H9 (cell line): ENCODE measurements at regions not wholly inside any gene's neighbourhood (a gene's known extent, or its start where the extent isn't known, plus 50 kb on each side); places are given as distances from the start of the nearest gene placed in this dataset.

ENCODE experiments used
- DNase-seq: peaks from one replicate; pipeline ENCODE4 v3.0.0-alpha.2; 2017
- H2AFZ ChIP-seq: one replicate; pipeline ENCODE4 v1.6.1; 2013; ENCODE audit warnings: mild to moderate bottlenecking, low read length, control low read depth, moderate library complexity
- H2AK5ac ChIP-seq: 2 replicates; pipeline ENCODE4 v1.6.1; 2013; ENCODE audit warnings: low read length, control low read depth, mixed read lengths; ENCODE audit not compliant: insufficient read length
- H2BK120ac ChIP-seq: one replicate; pipeline ENCODE4 v1.6.1; 2013; ENCODE audit warnings: low read depth, mild to moderate bottlenecking, low read length, control low read depth, inconsistent platforms; ENCODE audit not compliant: poor library complexity, severe bottlenecking
- H2BK12ac ChIP-seq: 2 replicates; pipeline ENCODE4 v1.6.1; 2013; ENCODE audit warnings: low read length, control low read depth, mixed read lengths, low read depth; ENCODE audit not compliant: insufficient read length
- H2BK15ac ChIP-seq: 2 replicates; pipeline ENCODE4 v1.6.1; 2013; ENCODE audit warnings: low read depth, low read length, control low read depth
- H2BK20ac ChIP-seq: one replicate; pipeline ENCODE4 v1.6.1; 2013; ENCODE audit warnings: low read depth, mild to moderate bottlenecking, low read length, control low read depth, inconsistent platforms; ENCODE audit not compliant: poor library complexity, severe bottlenecking
- H2BK5ac ChIP-seq: 2 replicates; pipeline ENCODE4 v1.6.1; 2013; ENCODE audit warnings: low read length, control low read depth, mixed read lengths; ENCODE audit not compliant: insufficient read length
- H3K14ac ChIP-seq: 2 replicates; pipeline ENCODE4 v1.6.1; 2013; ENCODE audit warnings: low read length, control low read depth; ENCODE audit not compliant: insufficient read depth
- H3K18ac ChIP-seq: 2 replicates; pipeline ENCODE4 v1.6.1; 2013; ENCODE audit warnings: low read depth, mild to moderate bottlenecking, mixed read lengths, low read length, control low read depth; ENCODE audit not compliant: insufficient read length
- H3K23ac ChIP-seq: 2 replicates; pipeline ENCODE4 v1.6.1; 2013; ENCODE audit warnings: low read length, control low read depth, mixed read lengths, low read depth; ENCODE audit not compliant: insufficient read length
- H3K23me2 ChIP-seq: 2 replicates; pipeline ENCODE4 v1.6.1; 2013; ENCODE audit warnings: low read depth, mild to moderate bottlenecking, mixed read lengths, low read length, control low read depth; ENCODE audit not compliant: insufficient read length, poor library complexity, severe bottlenecking
- H3K27ac ChIP-seq: 2 replicates; pipeline ENCODE4 v1.5.1; 2013; ENCODE audit warnings: low read length, control low read depth, mixed read lengths, low read depth; ENCODE audit not compliant: insufficient read length
- H3K27me3 ChIP-seq: 2 replicates; pipeline ENCODE4 v1.6.1; 2013; ENCODE audit warnings: low read length, control low read depth, inconsistent platforms; ENCODE audit not compliant: insufficient read depth
- H3K4ac ChIP-seq: 2 replicates; pipeline ENCODE4 v1.6.1; 2013; ENCODE audit warnings: low read depth, mild to moderate bottlenecking, control low read depth, inconsistent platforms, low read length, moderate library complexity
- H3K4me1 ChIP-seq: 2 replicates; pipeline ENCODE4 v1.6.1; 2013; ENCODE audit warnings: low read length, control low read depth, inconsistent platforms; ENCODE audit not compliant: insufficient read depth
- H3K4me2 ChIP-seq: 2 replicates; pipeline ENCODE4 v1.6.1; 2013; ENCODE audit warnings: low read length, control low read depth, mixed read lengths; ENCODE audit not compliant: insufficient read length, insufficient read depth
- H3K56ac ChIP-seq: 2 replicates; pipeline ENCODE4 v1.6.1; 2013; ENCODE audit warnings: low read depth, mild to moderate bottlenecking, mixed read lengths, low read length, control low read depth; ENCODE audit not compliant: insufficient read length
- H3K79me1 ChIP-seq: 2 replicates; pipeline ENCODE4 v1.6.1; 2013; ENCODE audit warnings: low read depth, mild to moderate bottlenecking, moderate library complexity, low read length, control low read depth, inconsistent platforms; ENCODE audit not compliant: insufficient read depth, poor library complexity, severe bottlenecking
- H3K79me2 ChIP-seq: 2 replicates; pipeline ENCODE4 v1.6.1; 2013; ENCODE audit warnings: low read length, control low read depth, inconsistent platforms; ENCODE audit not compliant: insufficient read depth
- H3K9ac ChIP-seq: 2 replicates; pipeline ENCODE4 v1.6.1; 2013; ENCODE audit warnings: low read length, control low read depth, mixed read lengths; ENCODE audit not compliant: insufficient read length; ENCODE audit errors: extremely low read depth
- H3K9me3 ChIP-seq: one replicate; pipeline ENCODE4 v1.6.1; 2013; ENCODE audit warnings: low read depth, low read length, inconsistent platforms; ENCODE audit not compliant: control insufficient read depth
- H3T11ph ChIP-seq: one replicate; pipeline ENCODE4 v1.6.1; 2013; ENCODE audit warnings: mild to moderate bottlenecking, low read length, control low read depth, inconsistent platforms
- H4K20me1 ChIP-seq: one replicate; pipeline ENCODE4 v1.6.1; 2013; ENCODE audit not compliant: control insufficient read depth, insufficient read length, insufficient read depth
- H4K5ac ChIP-seq: 2 replicates; pipeline ENCODE4 v1.6.1; 2013; ENCODE audit warnings: low read depth, mild to moderate bottlenecking, mixed read lengths, low read length, control low read depth; ENCODE audit not compliant: insufficient read length
- H4K8ac ChIP-seq: replicated peaks from 2 replicates; pipeline ENCODE4 v1.6.1; 2013; ENCODE audit warnings: low read length, control low read depth, mixed read lengths, low read depth; ENCODE audit not compliant: insufficient read length
- H4K91ac ChIP-seq: 2 replicates; pipeline ENCODE4 v1.6.1; 2013; ENCODE audit warnings: low read depth, mild to moderate bottlenecking, moderate library complexity, mixed read lengths, low read length, control low read depth; ENCODE audit not compliant: insufficient read length
- H3K27ac Mint-ChIP-seq, 3 experiments: 2 replicates in 2 of 3; 3 replicates in 1 of 3; pipeline ENCODE4 v1.8.0; 2020 to 2021; ENCODE audit warnings: mixed read lengths in 3 of 3, mild to moderate bottlenecking in 1 of 3, moderate library complexity in 1 of 3
- H3K27me3 Mint-ChIP-seq: 2 replicates; pipeline ENCODE4 v1.8.0; 2021; ENCODE audit warnings: low read depth, mild to moderate bottlenecking, moderate library complexity, mixed read lengths
- H3K36me3 Mint-ChIP-seq, 3 experiments: 2 replicates in 2 of 3; 3 replicates in 1 of 3; pipeline ENCODE4 v1.8.0; 2020 to 2021; ENCODE audit warnings: low read depth in 3 of 3, mixed read lengths in 3 of 3; ENCODE audit not compliant: insufficient read depth in 1 of 3
- H3K4me1 Mint-ChIP-seq, 2 experiments: 2 replicates each; pipeline ENCODE4 v1.8.0; 2020; ENCODE audit warnings: mixed read lengths in 2 of 2
- H3K4me3 Mint-ChIP-seq, 2 experiments: 2 replicates in 1 of 2; 3 replicates in 1 of 2; pipeline ENCODE4 v1.8.0; 2020 to 2021; ENCODE audit warnings: mild to moderate bottlenecking in 2 of 2, mixed read lengths in 2 of 2, moderate library complexity in 1 of 2
- H3K9me3 Mint-ChIP-seq, 2 experiments: 2 replicates in 1 of 2; 3 replicates in 1 of 2; pipeline ENCODE4 v1.8.0; 2020; ENCODE audit warnings: mild to moderate bottlenecking in 2 of 2, mixed read lengths in 2 of 2, moderate library complexity in 1 of 2
- WGBS: extraction: QIAGEN DNeasy Blood & Tissue Kit; methylation state at CpG from one replicate; pipeline ENCODE4 v1.1.7; 2013; ENCODE audit warnings: missing lambda C conversion rate, low lambda C conversion rate, mixed read lengths; ENCODE audit not compliant: insufficient read length; ENCODE audit errors: extremely low coverage; 5-methylcytosine and 5-hydroxymethylcytosine counted together
- TF ChIP-seq, protein P1 (sequence below): fragments of 200-600 bp; sonication (generic); conservative IDR thresholded peaks from 3 replicates; pipeline ENCODE4 v1.8.0; 2021; ENCODE audit warnings: antibody characterized with exemption, mild to moderate bottlenecking

DNA sequence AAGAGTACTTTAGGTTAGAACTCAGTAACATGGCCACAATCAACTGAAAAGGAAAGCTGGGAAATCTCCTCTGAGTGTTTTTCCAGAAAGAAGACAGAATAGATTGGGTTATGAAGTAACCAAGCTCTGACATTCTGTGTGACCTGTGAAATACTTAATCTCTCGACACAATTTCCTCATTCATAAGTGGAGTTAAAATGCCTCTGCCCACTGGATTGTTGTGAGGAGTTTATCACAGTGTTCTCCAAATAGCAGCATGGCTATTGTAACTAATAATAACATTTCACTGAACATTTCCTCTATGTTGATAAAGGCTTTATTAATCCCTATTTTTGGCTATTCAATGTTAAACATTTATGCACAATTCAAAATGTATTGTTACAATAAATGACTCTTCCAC lies 311.0 kb downstream of the GABRB2 start:
- Mint-ChIP-seq H3K27me3 (no peaks in the 10 kb centered on the region), H3K4me3 (no peak overlapping the region), H3K27ac (no peak overlapping the region), H3K4me1 (peaks cover under 1 to 7% of the 10 kb centered on the region in 2 experiments; a peak in 2 of 4 replicates), H3K9me3 (peaks cover 12 to 14% of the 10 kb centered on the region in 2 experiments), H3K36me3 (peaks cover 0 to 8% (median 0%) of the 10 kb centered on the region in 3 experiments; a peak in 2 of 7 replicates)
- H3K9me3 ChIP-seq, result no peaks in the 10 kb centered on the region
- no peaks in the 10 kb centered on the region for H3K23me2 ChIP-seq
- H3K14ac ChIP-seq, result no peak overlapping the region
- no peak overlapping the region for H3K18ac ChIP-seq
- no peak overlapping the region for H2BK15ac ChIP-seq
- H2BK12ac ChIP-seq, result no peak overlapping the region
- H3K9ac ChIP-seq, result no peak overlapping the region
- no peak overlapping the region for H2AK5ac ChIP-seq
- no peak for DNase-seq
- no peaks in the 10 kb centered on the region for H3K4me1 ChIP-seq
- H4K5ac ChIP-seq, result no peak overlapping the region
- H4K91ac ChIP-seq, result no peak overlapping the region
- H2AFZ ChIP-seq, result no peak overlapping the region
- H3K56ac ChIP-seq, result no peak overlapping the region
- no peaks in the 10 kb centered on the region for H4K20me1 ChIP-seq
- H3K27me3 ChIP-seq, result no peaks in the 10 kb centered on the region
- no peak overlapping the region for H3K27ac ChIP-seq
- TF ChIP-seq, protein P1, sequence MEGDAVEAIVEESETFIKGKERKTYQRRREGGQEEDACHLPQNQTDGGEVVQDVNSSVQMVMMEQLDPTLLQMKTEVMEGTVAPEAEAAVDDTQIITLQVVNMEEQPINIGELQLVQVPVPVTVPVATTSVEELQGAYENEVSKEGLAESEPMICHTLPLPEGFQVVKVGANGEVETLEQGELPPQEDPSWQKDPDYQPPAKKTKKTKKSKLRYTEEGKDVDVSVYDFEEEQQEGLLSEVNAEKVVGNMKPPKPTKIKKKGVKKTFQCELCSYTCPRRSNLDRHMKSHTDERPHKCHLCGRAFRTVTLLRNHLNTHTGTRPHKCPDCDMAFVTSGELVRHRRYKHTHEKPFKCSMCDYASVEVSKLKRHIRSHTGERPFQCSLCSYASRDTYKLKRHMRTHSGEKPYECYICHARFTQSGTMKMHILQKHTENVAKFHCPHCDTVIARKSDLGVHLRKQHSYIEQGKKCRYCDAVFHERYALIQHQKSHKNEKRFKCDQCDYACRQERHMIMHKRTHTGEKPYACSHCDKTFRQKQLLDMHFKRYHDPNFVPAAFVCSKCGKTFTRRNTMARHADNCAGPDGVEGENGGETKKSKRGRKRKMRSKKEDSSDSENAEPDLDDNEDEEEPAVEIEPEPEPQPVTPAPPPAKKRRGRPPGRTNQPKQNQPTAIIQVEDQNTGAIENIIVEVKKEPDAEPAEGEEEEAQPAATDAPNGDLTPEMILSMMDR, result no peak
- H3T11ph ChIP-seq, result no peak overlapping the region
- no peak overlapping the region for H2BK5ac ChIP-seq
- H3K79me2 ChIP-seq, result no peaks in the 10 kb centered on the region
- WGBS, result no CpG with 5 or more reads among the region's 1 CpG
- no peak overlapping the region for H2BK20ac ChIP-seq
- H3K23ac ChIP-seq, result no peak overlapping the region
- H3K4me2 ChIP-seq, result no peak overlapping the region
- H4K8ac ChIP-seq, result no peak overlapping the region
- H3K4ac ChIP-seq, result no peak overlapping the region
- H2BK120ac ChIP-seq, result no peak overlapping the region
- H3K79me1 ChIP-seq, result no peaks in the 10 kb centered on the region
